CD14-positive monocyte (primary cell): ENCODE measurements at regions not wholly inside any gene's neighbourhood (a gene's known extent, or its start where the extent isn't known, plus 50 kb on each side); places are given as distances from the start of the nearest gene placed in this dataset.
"Not testable (repeated sequence)": the region's sequence is repeated elsewhere in the genome, so short reads cannot be mapped to it uniquely, and the experiment has no call there.

Experiments
- DNase-seq, 3 donors: peaks; one replicate each; pipeline ENCODE4 v3.0.0-alpha.2; 2011 to 2022
- H2AFZ ChIP-seq: 2 replicates; pipeline ENCODE4 v1.6.0; 2012; ENCODE audit warnings: mild to moderate bottlenecking, low read depth, low read length, inconsistent platforms; ENCODE audit not compliant: insufficient read depth, poor library complexity, severe bottlenecking
- H3K27ac ChIP-seq, 2 donors: 1 replicate in 1 of 2; 2 replicates in 1 of 2; pipeline ENCODE4 v1.5.1; 2012 to 2013; ENCODE audit warnings: low read length in 2 of 2, control low read depth in 1 of 2, inconsistent platforms in 1 of 2, low read depth in 1 of 2, mild to moderate bottlenecking in 1 of 2
- H3K27me3 ChIP-seq, 2 donors: one replicate each; pipeline versions ENCODE4 v1.6.0 to v1.6.1; 2011 to 2013; ENCODE audit warnings: low read length in 2 of 2; ENCODE audit not compliant: control insufficient read depth in 2 of 2, insufficient read depth in 2 of 2
- H3K36me3 ChIP-seq, 2 donors: replicated peaks in 1 of 2; 1 replicate in 1 of 2; 2 replicates in 1 of 2; pipeline versions ENCODE4 v1.5.1 to v1.6.1; 2012 to 2013; ENCODE audit warnings: low read length in 2 of 2, control low read depth in 1 of 2, inconsistent platforms in 1 of 2, mild to moderate bottlenecking in 1 of 2; ENCODE audit not compliant: insufficient read depth in 2 of 2, control insufficient read depth in 1 of 2
- H3K4me1 ChIP-seq, 2 donors: 1 replicate in 1 of 2; 2 replicates in 1 of 2; pipeline versions ENCODE4 v1.5.1 to v1.6.1; 2012 to 2013; ENCODE audit warnings: low read length in 2 of 2, control low read depth in 1 of 2, inconsistent platforms in 1 of 2, mild to moderate bottlenecking in 1 of 2, moderate library complexity in 1 of 2; ENCODE audit not compliant: insufficient read depth in 2 of 2, control insufficient read depth in 1 of 2
- H3K4me2 ChIP-seq: replicated peaks from 2 replicates; pipeline ENCODE3; 2012; ENCODE audit warnings: low read length, moderate library complexity, mild to moderate bottlenecking; ENCODE audit not compliant: poor library complexity, severe bottlenecking; ENCODE audit errors: extremely low read depth
- H3K4me3 ChIP-seq, 3 experiments: fragments of 200-600 bp in 1 of 3; sonication (generic) in 1 of 3; replicated peaks in 1 of 3; 1 replicate in 2 of 3; 2 replicates in 1 of 3; pipeline ENCODE4 v1.5.1; 2011 to 2013; ENCODE audit warnings: low read length in 3 of 3, mild to moderate bottlenecking in 3 of 3, control low read depth in 2 of 3, low read depth in 2 of 3, inconsistent platforms in 1 of 3, moderate library complexity in 1 of 3
- H3K79me2 ChIP-seq: 2 replicates; pipeline ENCODE4 v1.6.0; 2012; ENCODE audit warnings: mild to moderate bottlenecking, control low read depth, inconsistent platforms, low read length, moderate library complexity; ENCODE audit not compliant: insufficient read depth
- H3K9ac ChIP-seq: 2 replicates; pipeline ENCODE4 v1.6.0; 2017; ENCODE audit warnings: low read length, mild to moderate bottlenecking; ENCODE audit not compliant: insufficient read depth, poor library complexity, severe bottlenecking
- H3K9me3 ChIP-seq, 2 donors: replicated peaks in 1 of 2; 1 replicate in 1 of 2; 2 replicates in 1 of 2; pipeline versions ENCODE4 v1.5.1 to v1.6.1; 2012 to 2013; ENCODE audit warnings: low read length in 2 of 2, control low read depth in 1 of 2; ENCODE audit not compliant: control insufficient read depth in 1 of 2, insufficient read depth in 1 of 2
- H4K20me1 ChIP-seq: 2 replicates; pipeline ENCODE4 v1.6.0; 2012; ENCODE audit warnings: mild to moderate bottlenecking, low read length, control low read depth, moderate library complexity; ENCODE audit not compliant: insufficient read depth
- H3K27ac Mint-ChIP-seq, 7 donors: one replicate each; pipeline ENCODE4 v1.8.0; 2020; ENCODE audit warnings: mild to moderate bottlenecking in 7 of 7, mixed read lengths in 7 of 7, moderate library complexity in 6 of 7, inconsistent platforms in 2 of 7
- H3K27me3 Mint-ChIP-seq, 3 donors: one replicate each; pipeline ENCODE4 v1.8.0; 2021 to 2022; ENCODE audit warnings: low read depth in 3 of 3, mild to moderate bottlenecking in 3 of 3, mixed read lengths in 3 of 3, moderate library complexity in 3 of 3, inconsistent platforms in 1 of 3
- H3K36me3 Mint-ChIP-seq, 2 donors: one replicate each; pipeline ENCODE4 v1.8.0; 2020; ENCODE audit warnings: mixed read lengths in 2 of 2, inconsistent platforms in 1 of 2, mild to moderate bottlenecking in 1 of 2
- H3K4me1 Mint-ChIP-seq: one replicate; pipeline ENCODE4 v1.8.0; 2020; ENCODE audit warnings: mild to moderate bottlenecking, mixed read lengths
- H3K4me3 Mint-ChIP-seq, 2 donors: one replicate each; pipeline ENCODE4 v1.8.0; 2020; ENCODE audit warnings: mild to moderate bottlenecking in 2 of 2, mixed read lengths in 2 of 2, moderate library complexity in 1 of 2
- H3K9me3 Mint-ChIP-seq, 7 donors: one replicate each; pipeline ENCODE4 v1.8.0; 2020 to 2022; ENCODE audit warnings: mixed read lengths in 7 of 7, mild to moderate bottlenecking in 6 of 7, moderate library complexity in 6 of 7, inconsistent platforms in 2 of 7
- WGBS: methylation state at CpG from one replicate; pipeline ENCODE4 v1.1.5; 2013; ENCODE audit warnings: missing lambda C conversion rate; ENCODE audit not compliant: insufficient coverage; 5-methylcytosine and 5-hydroxymethylcytosine counted together
- intact Hi-C, 2 donors: fragments of 100-400 bp; cut with micrococcal nuclease; formaldehyde crosslinking; loops; one replicate each; pipeline versions ENCODE4 v1.15.0 to v1.15.1; 2023
- TF ChIP-seq, protein P1 (sequence below): fragments of 200-600 bp; IDR thresholded peaks from one replicate; pipeline ENCODE4 v1.8.0; 2022; ENCODE audit warnings: antibody characterized with exemption, mild to moderate bottlenecking

DNA sequence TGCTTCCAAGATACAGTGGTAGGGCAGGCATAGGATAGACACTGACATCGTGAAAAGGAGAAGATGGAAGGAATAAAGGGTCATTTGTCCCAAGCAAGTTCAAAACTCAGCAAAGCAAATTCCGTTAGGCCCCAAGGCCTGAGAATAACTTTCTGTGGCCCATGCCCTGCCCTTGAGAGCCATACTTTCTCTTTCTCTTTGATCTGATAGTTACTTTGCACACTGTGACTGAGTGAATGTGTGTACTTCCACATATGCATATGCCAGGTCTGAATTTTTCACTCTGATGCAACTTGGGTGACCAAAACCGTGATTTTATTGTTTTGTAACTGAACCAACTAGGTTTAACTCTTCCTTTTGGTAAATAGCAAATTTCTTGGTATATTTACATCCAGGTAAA lies 371.5 kb downstream of the RAB38 start:
- TF ChIP-seq, protein P1, sequence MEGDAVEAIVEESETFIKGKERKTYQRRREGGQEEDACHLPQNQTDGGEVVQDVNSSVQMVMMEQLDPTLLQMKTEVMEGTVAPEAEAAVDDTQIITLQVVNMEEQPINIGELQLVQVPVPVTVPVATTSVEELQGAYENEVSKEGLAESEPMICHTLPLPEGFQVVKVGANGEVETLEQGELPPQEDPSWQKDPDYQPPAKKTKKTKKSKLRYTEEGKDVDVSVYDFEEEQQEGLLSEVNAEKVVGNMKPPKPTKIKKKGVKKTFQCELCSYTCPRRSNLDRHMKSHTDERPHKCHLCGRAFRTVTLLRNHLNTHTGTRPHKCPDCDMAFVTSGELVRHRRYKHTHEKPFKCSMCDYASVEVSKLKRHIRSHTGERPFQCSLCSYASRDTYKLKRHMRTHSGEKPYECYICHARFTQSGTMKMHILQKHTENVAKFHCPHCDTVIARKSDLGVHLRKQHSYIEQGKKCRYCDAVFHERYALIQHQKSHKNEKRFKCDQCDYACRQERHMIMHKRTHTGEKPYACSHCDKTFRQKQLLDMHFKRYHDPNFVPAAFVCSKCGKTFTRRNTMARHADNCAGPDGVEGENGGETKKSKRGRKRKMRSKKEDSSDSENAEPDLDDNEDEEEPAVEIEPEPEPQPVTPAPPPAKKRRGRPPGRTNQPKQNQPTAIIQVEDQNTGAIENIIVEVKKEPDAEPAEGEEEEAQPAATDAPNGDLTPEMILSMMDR = no peak

DNA sequence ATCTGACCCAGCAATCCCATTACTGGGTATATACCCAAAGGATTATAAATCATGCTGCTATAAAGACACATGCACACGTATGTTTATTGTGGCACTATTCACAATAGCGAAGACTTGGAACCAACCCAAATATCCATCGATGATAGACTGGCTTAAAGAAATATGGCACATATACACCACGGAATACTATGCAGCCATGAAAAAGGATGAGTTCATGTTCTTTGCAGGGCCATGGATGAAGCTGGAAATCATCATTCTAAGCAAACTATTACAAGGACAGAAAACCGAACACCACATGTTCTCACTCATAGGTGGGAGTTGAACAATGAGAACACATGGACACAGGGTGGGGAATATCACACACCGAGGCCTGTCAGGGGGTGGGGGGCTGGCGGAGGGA lies 390.4 kb downstream of the RAB38 start:
- H3K79me2 ChIP-seq, H3K4me3 ChIP-seq, H3K36me3 ChIP-seq, intact Hi-C loops, DNase-seq, H2AFZ ChIP-seq, H3K9me3 ChIP-seq, H3K4me1 Mint-ChIP-seq, H4K20me1 ChIP-seq, H3K27ac Mint-ChIP-seq, H3K4me3 Mint-ChIP-seq, H3K4me2 ChIP-seq, H3K4me1 ChIP-seq, H3K9me3 Mint-ChIP-seq, H3K9ac ChIP-seq, H3K27me3 ChIP-seq, H3K36me3 Mint-ChIP-seq, H3K27me3 Mint-ChIP-seq, H3K27ac ChIP-seq: not testable (repeated sequence)
- 100% methylated on average over 2 of the region's 7 CpGs for WGBS

More for the DNA sequence above, 371.5 kb downstream of the RAB38 start:
- H3K9me3 Mint-ChIP-seq = peaks cover 0 to 9% (median 5%) of the 10 kb centered on the region in 7 donors
- Histone ChIP-seq H3K4me1 (no peaks in the 10 kb centered on the region), H3K27me3 (no peaks in the 10 kb centered on the region), H3K79me2 (no peaks in the 10 kb centered on the region), H3K9me3 (peaks cover 14 to 17% of the 10 kb centered on the region in 2 donors), H3K27ac (no peak overlapping the region), H3K4me2 (no peak overlapping the region), H3K4me3 (no peak overlapping the region), H3K9ac (no peak overlapping the region), H4K20me1 (no peaks in the 10 kb centered on the region), H3K36me3 (no peaks in the 10 kb centered on the region), H2AFZ (no peak overlapping the region)
- no peaks in the 10 kb centered on the region for H3K36me3 Mint-ChIP-seq
- no peaks in the 10 kb centered on the region for H3K4me1 Mint-ChIP-seq
- DNase-seq = no peak
- 100% methylated on average over 1 of the region's 3 CpGs for whole genome bisulfite sequencing
- intact Hi-C loops = no loop called here
- no peak overlapping the region for H3K4me3 Mint-ChIP-seq
- no peak overlapping the region for H3K27ac Mint-ChIP-seq
- H3K27me3 Mint-ChIP-seq = peaks cover 0 to 4% (median 0%) of the 10 kb centered on the region in 3 donors
